ENCODE measurements at regions not wholly inside any gene's neighbourhood (a gene's known extent, or its start where the extent isn't known, plus 50 kb on each side); places are given as distances from the start of the nearest gene placed in this dataset.

GRCh38 chr11:69913591-69914285, 94.5 kb upstream of the FGF3 start:
- Histone ChIP-seq H3K9ac (ENCODE audit: control insufficient read depth, insufficient read depth, low read length) (no peak overlapping the region), H3K9me3 (replicated peaks; ENCODE audit: control insufficient read depth, insufficient read depth, low read length) (no peaks in the 10 kb centered on the region), H3K4me3 (no peak overlapping the region), H4K20me1 (ENCODE audit: control insufficient read depth, insufficient read depth) (no peaks in the 10 kb centered on the region), H3K36me3 (ENCODE audit: control insufficient read depth in 2 of 2, insufficient read depth in 2 of 2, low read length in 1 of 2) (no peaks in the 10 kb centered on the region), H2AFZ (ENCODE audit: control insufficient read depth, low read depth, low read length) (no peak overlapping the region), H3K27me3 (replicated peaks in 1 of 2; ENCODE audit: control insufficient read depth in 2 of 2, insufficient read depth in 2 of 2, low read length in 1 of 2) (no peaks in the 10 kb centered on the region), H3K4me1 (ENCODE audit: control insufficient read depth, insufficient read depth, low read length) (no peaks in the 10 kb centered on the region), H3K4me2 (ENCODE audit: control insufficient read depth, insufficient read depth) (no peak overlapping the region), H3K79me2 (ENCODE audit: control insufficient read depth, insufficient read depth, low read length) (no peaks in the 10 kb centered on the region), H3K27ac (ENCODE audit: control insufficient read depth, insufficient read depth) (no peak overlapping the region)
- no peak for ATAC-seq
- ChIA-PET CTCF (no interaction called here), RAD21 (ENCODE audit: unreplicated experiment) (no interaction called here), SMC1A (ENCODE audit: uncharacterized antibody, unreplicated experiment) (no interaction called here), POLR2A (no interaction called here)
- intact Hi-C loops (cut with micrococcal nuclease; ENCODE audit: unreplicated experiment) (no loop called here), in situ Hi-C loops (cut with MboI) (loop anchor here (5.0 kb wide), 1 partner anchor 284 kb away; no protein-coding TSS in a partner anchor)
- DNase-seq (ENCODE audit: low read depth, low spot score) = no peak
- no TSS peak for BruUV-seq (replicated peaks)
- no peak for FAIRE-seq
- 17% methylated on average over 12 of the region's 12 CpGs for WGBS (ENCODE audit: insufficient coverage, insufficient replicate concordance, low lambda C conversion rate, missing lambda C conversion rate)
- no peak for TF ChIP-seq RELB (IDR thresholded peaks at IDR 0.05; ENCODE audit: low read depth)
- no peak for TF ChIP-seq ATF3 (IDR thresholded peaks at IDR 0.05; ENCODE audit: borderline replicate concordance, extremely low read depth, low read depth, low read length)
- TF ChIP-seq KLF5 (IDR thresholded peaks at IDR 0.05; ENCODE audit: partially characterized antibody) = no peak
- no peak for TF ChIP-seq MXI1 (IDR thresholded peaks at IDR 0.05; ENCODE audit: low read depth, low read length)
- no peak for TF ChIP-seq RB1 (IDR thresholded peaks at IDR 0.05; ENCODE audit: borderline replicate concordance)
- no peak for TF ChIP-seq HSF1 (IDR thresholded peaks at IDR 0.05; ENCODE audit: low read depth, low read length)
- TF ChIP-seq FOXK2 (IDR thresholded peaks at IDR 0.05) = no peak
- TF ChIP-seq ATF2 (IDR thresholded peaks at IDR 0.05; ENCODE audit: low read length) = no peak
- no peak for TF ChIP-seq ZBTB4 (CRISPR knock-in tag; IDR thresholded peaks at IDR 0.05)
- no peak for TF ChIP-seq CBX3 (IDR thresholded peaks at IDR 0.05; ENCODE audit: borderline replicate concordance, low read depth)
- TF ChIP-seq GABPA (IDR thresholded peaks at IDR 0.05; ENCODE audit: low read depth) = no peak
- no peak for TF ChIP-seq PAX5 (IDR thresholded peaks at IDR 0.05; ENCODE audit: borderline replicate concordance, low read depth, low read length)
- no peak for TF ChIP-seq ZZZ3 (IDR thresholded peaks at IDR 0.05; ENCODE audit: control insufficient read depth, insufficient read length, low read depth)

All from GM12878 (cell line).